ENCODE measurements at regions not wholly inside any gene's neighbourhood (a gene's known extent, or its start where the extent isn't known, plus 50 kb on each side); places are given as distances from the start of the nearest gene placed in this dataset.

- no peak overlapping the region for H3K27ac Mint-ChIP-seq (ENCODE audit: unreplicated experiment)
- no peaks in the 10 kb centered on the region for H3K36me3 Mint-ChIP-seq (ENCODE audit: unreplicated experiment)
- no peak for DNase-seq
- no peak for TF ChIP-seq CTCF (IDR thresholded peaks at IDR 0.05; ENCODE audit: partially characterized antibody, unreplicated experiment)
- peaks cover 5% of the 10 kb centered on the region for H3K9me3 Mint-ChIP-seq (ENCODE audit: unreplicated experiment)
- H3K4me1 Mint-ChIP-seq (ENCODE audit: low read depth, unreplicated experiment) = no peaks in the 10 kb centered on the region
- no peak overlapping the region for H3K4me3 Mint-ChIP-seq (ENCODE audit: unreplicated experiment)
- no peaks in the 10 kb centered on the region for H3K27me3 Mint-ChIP-seq (ENCODE audit: unreplicated experiment)
Measured at GRCh38 chr2:128969374-128969773, 650.7 kb upstream of the HS6ST1 start.

GRCh38 chr2:128970332-128971116 lies 651.9 kb upstream of the HS6ST1 start:
- H3K27me3 Mint-ChIP-seq (ENCODE audit: unreplicated experiment) = no peaks in the 10 kb centered on the region
- H3K4me3 Mint-ChIP-seq (ENCODE audit: unreplicated experiment) = no peak overlapping the region
- H3K4me1 Mint-ChIP-seq (ENCODE audit: low read depth, unreplicated experiment) = no peaks in the 10 kb centered on the region
- DNase-seq = no peak
- TF ChIP-seq CTCF (IDR thresholded peaks at IDR 0.05; ENCODE audit: partially characterized antibody, unreplicated experiment) = no peak
- H3K36me3 Mint-ChIP-seq (ENCODE audit: unreplicated experiment) = no peaks in the 10 kb centered on the region
- no peak overlapping the region for H3K27ac Mint-ChIP-seq (ENCODE audit: unreplicated experiment)
- peaks cover 5% of the 10 kb centered on the region for H3K9me3 Mint-ChIP-seq (ENCODE audit: unreplicated experiment)

GRCh38 chr2:128973566-128973965 lies 654.9 kb upstream of the HS6ST1 start:
- H3K27me3 Mint-ChIP-seq (ENCODE audit: unreplicated experiment) = no peaks in the 10 kb centered on the region

GRCh38 chr2:128978212-128978611 lies 659.5 kb upstream of the HS6ST1 start:
- H3K9me3 Mint-ChIP-seq (ENCODE audit: unreplicated experiment) = no peaks in the 10 kb centered on the region
- peaks cover 3% of the 10 kb centered on the region for H3K27me3 Mint-ChIP-seq (ENCODE audit: unreplicated experiment)
- no peak for DNase-seq
- no peaks in the 10 kb centered on the region for H3K36me3 Mint-ChIP-seq (ENCODE audit: unreplicated experiment)
- peaks cover 6% of the 10 kb centered on the region for H3K4me1 Mint-ChIP-seq (ENCODE audit: low read depth, unreplicated experiment)
- TF ChIP-seq CTCF (IDR thresholded peaks at IDR 0.05; ENCODE audit: partially characterized antibody, unreplicated experiment) = no peak
- no peak overlapping the region for H3K27ac Mint-ChIP-seq (ENCODE audit: unreplicated experiment)
- no peak overlapping the region for H3K4me3 Mint-ChIP-seq (ENCODE audit: unreplicated experiment)

More at GRCh38 chr2:128973566-128973965, 654.9 kb upstream of the HS6ST1 start:
- peaks cover 6% of the 10 kb centered on the region for H3K4me1 Mint-ChIP-seq (ENCODE audit: low read depth, unreplicated experiment)
- no peak overlapping the region for H3K27ac Mint-ChIP-seq (ENCODE audit: unreplicated experiment)
- peaks cover 5% of the 10 kb centered on the region for H3K9me3 Mint-ChIP-seq (ENCODE audit: unreplicated experiment)
- H3K36me3 Mint-ChIP-seq (ENCODE audit: unreplicated experiment) = no peaks in the 10 kb centered on the region
- no peak for TF ChIP-seq CTCF (IDR thresholded peaks at IDR 0.05; ENCODE audit: partially characterized antibody, unreplicated experiment)
- DNase-seq = no peak
- no peak overlapping the region for H3K4me3 Mint-ChIP-seq (ENCODE audit: unreplicated experiment)

- no peak overlapping the region for H3K4me3 Mint-ChIP-seq (ENCODE audit: unreplicated experiment)
- peaks cover 2% of the 10 kb centered on the region for H3K9me3 Mint-ChIP-seq (ENCODE audit: unreplicated experiment)
- H3K27me3 Mint-ChIP-seq (ENCODE audit: unreplicated experiment) = peaks cover 6% of the 10 kb centered on the region
Measured at GRCh38 chr2:128979182-128979581, 660.5 kb upstream of the HS6ST1 start.

More at GRCh38 chr2:128979182-128979581, 660.5 kb upstream of the HS6ST1 start:
- Mint-ChIP-seq H3K27ac (ENCODE audit: unreplicated experiment) (no peak overlapping the region), H3K36me3 (ENCODE audit: unreplicated experiment) (no peaks in the 10 kb centered on the region), H3K4me1 (ENCODE audit: low read depth, unreplicated experiment) (peaks cover 6% of the 10 kb centered on the region)
- no peak for DNase-seq
- no peak for TF ChIP-seq CTCF (IDR thresholded peaks at IDR 0.05; ENCODE audit: partially characterized antibody, unreplicated experiment)

All from glutamatergic neuron (in vitro differentiated cells).